A673 (cell line): ENCODE measurements at regions not wholly inside any gene's neighbourhood (a gene's known extent, or its start where the extent isn't known, plus 50 kb on each side); places are given as distances from the start of the nearest gene placed in this dataset.

Source experiments
- BruUV-seq: library from RNA; stranded (reverse); fragments of 400-500 nt; replicated peaks from 2 replicates; lab custom pipeline; 2021; lab: Mats Ljungman, UMichigan
- CTCF ChIA-PET: fragments of 300-600 bp; sonication (Branson Sonifier 250); formaldehyde crosslinking; loops from one replicate; lab custom pipeline; 2022; ENCODE audit warnings: antibody characterized with exemption; lab: Charles Lee
- POLR2A ChIA-PET: fragments of 300-600 bp; sonication (Branson Sonifier 250); formaldehyde crosslinking; loops from one replicate; lab custom pipeline; 2022; ENCODE audit warnings: antibody characterized with exemption; ENCODE audit not compliant: low non-redundant PET; lab: Charles Lee
- DNase-seq: peaks from one replicate; pipeline ENCODE4 v3.0.0-alpha.2; 2015; ENCODE audit warnings: low spot score
- H3K27ac ChIP-seq: fragments of 200-600 bp; sonication (generic); 2 replicates; pipeline ENCODE4 v1.5.1; 2016; ENCODE audit warnings: mixed run types, low read depth, mild to moderate bottlenecking, mixed read lengths, antibody characterized with exemption, low read length; ENCODE audit not compliant: poor library complexity, severe bottlenecking
- H3K27me3 ChIP-seq: fragments of 200-600 bp; sonication (generic); replicated peaks from 2 replicates; pipeline ENCODE4 v1.6.1; 2017; ENCODE audit warnings: mixed run types, low read depth, mild to moderate bottlenecking, mixed read lengths, antibody characterized with exemption, low read length; ENCODE audit not compliant: insufficient read depth, poor library complexity
- H3K36me3 ChIP-seq: fragments of 200-600 bp; sonication (generic); 2 replicates; pipeline ENCODE4 v1.6.1; 2016; ENCODE audit warnings: mixed run types, mild to moderate bottlenecking, mixed read lengths, antibody characterized with exemption, low read length; ENCODE audit not compliant: insufficient read depth, poor library complexity, severe bottlenecking
- H3K4me1 ChIP-seq: fragments of 200-600 bp; sonication (generic); 2 replicates; pipeline ENCODE4 v1.6.1; 2017; ENCODE audit warnings: mixed run types, mild to moderate bottlenecking, mixed read lengths, antibody characterized with exemption, low read length; ENCODE audit not compliant: insufficient read depth, poor library complexity, severe bottlenecking
- H3K4me3 ChIP-seq: fragments of 200-600 bp; sonication (generic); 2 replicates; pipeline ENCODE4 v1.5.1; 2016; ENCODE audit warnings: low read depth, mixed run types, mild to moderate bottlenecking, mixed read lengths, low read length; ENCODE audit not compliant: poor library complexity, severe bottlenecking
- H3K9me3 ChIP-seq: fragments of 200-600 bp; sonication (generic); 2 replicates; pipeline ENCODE4 v1.6.1; 2016; ENCODE audit warnings: mixed run types, low read depth, mild to moderate bottlenecking, mixed read lengths, antibody characterized with exemption, low read length; ENCODE audit not compliant: poor library complexity, severe bottlenecking
- CTCF ChIP-seq: fragments of 300-800, 200-600 bp; sonication (generic); conservative IDR thresholded peaks from 2 replicates; pipeline ENCODE4 v1.5.1; 2017; ENCODE audit warnings: low read depth, mild to moderate bottlenecking, antibody characterized with exemption, low read length, moderate library complexity, mixed read lengths
- EZH2 ChIP-seq: fragments of 200-600 bp; sonication (generic); IDR thresholded peaks from 2 replicates; pipeline ENCODE4 v1.6.1; 2017; ENCODE audit warnings: borderline replicate concordance, low read depth, mild to moderate bottlenecking, mixed read lengths, antibody characterized with exemption, low read length; ENCODE audit not compliant: poor library complexity, severe bottlenecking
- intact Hi-C: fragments of 100-400 bp; cut with micrococcal nuclease; formaldehyde crosslinking; loops from one replicate; pipeline ENCODE4 v1.10.0; 2022; ENCODE audit not compliant: unreplicated experiment

- H3K9me3 ChIP-seq = no peaks in the 10 kb centered on the region
- peaks cover 6% of the 10 kb centered on the region for H3K4me1 ChIP-seq
- ChIA-PET POLR2A (interaction anchor here (0.5 to 0.7 kb wide), 2 partner anchors 84 to 462 kb away, joined by 3 read pairs; no protein-coding TSS in a partner anchor), CTCF (no interaction called here)
- peak; percentile 64 for DNase-seq
- no peak overlapping the region for H3K4me3 ChIP-seq
- H3K27me3 ChIP-seq = no peaks in the 10 kb centered on the region
- no peaks in the 10 kb centered on the region for H3K36me3 ChIP-seq
- no peak overlapping the region for H3K27ac ChIP-seq
- intact Hi-C loops = no loop called here
- TF ChIP-seq CTCF = no peak
- TF ChIP-seq EZH2 = no peak
- BruUV-seq = no TSS peak
These were observed 149.8 kb upstream of the PRKCQ start for GRCh38 chr10:6729861-6730344.

GRCh38 chr10:6729071-6729774 is 149.1 kb upstream of the PRKCQ start:
- H3K4me3 ChIP-seq = no peak overlapping the region
- intact Hi-C loops = no loop called here
- no peak for DNase-seq

GRCh38 chr10:6726924-6727323 is 146.8 kb upstream of the PRKCQ start:
- ChIA-PET CTCF (no interaction called here), POLR2A (no interaction called here)
- TF ChIP-seq CTCF (no peak), EZH2 (no peak)
- Histone ChIP-seq H3K36me3 (no peaks in the 10 kb centered on the region), H3K27me3 (no peaks in the 10 kb centered on the region), H3K4me1 (peaks cover 18% of the 10 kb centered on the region), H3K4me3 (no peak overlapping the region), H3K9me3 (no peaks in the 10 kb centered on the region), H3K27ac (no peak overlapping the region)
- no peak for DNase-seq
- no TSS peak for BruUV-seq
- intact Hi-C loops = no loop called here

More at GRCh38 chr10:6729071-6729774, 149.1 kb upstream of the PRKCQ start:
- TF ChIP-seq CTCF = no peak
- peaks cover 6% of the 10 kb centered on the region for H3K4me1 ChIP-seq
- ChIA-PET CTCF (no interaction called here), POLR2A (no interaction called here)
- H3K27me3 ChIP-seq = no peaks in the 10 kb centered on the region
- no TSS peak for BruUV-seq
- no peaks in the 10 kb centered on the region for H3K9me3 ChIP-seq
- no peaks in the 10 kb centered on the region for H3K36me3 ChIP-seq
- H3K27ac ChIP-seq = no peak overlapping the region
